NOMO-1 (cell line): ENCODE measurements at regions not wholly inside any gene's neighbourhood (a gene's known extent, or its start where the extent isn't known, plus 50 kb on each side); places are given as distances from the start of the nearest gene placed in this dataset.
"Not testable (repeated sequence)": the region's sequence is repeated elsewhere in the genome, so short reads cannot be mapped to it uniquely, and the experiment has no call there.

Source experiments
- DNase-seq, 2 experiments: peaks; one replicate each; lab custom pipeline; 2025; ENCODE audit not compliant: unreplicated experiment in 2 of 2; lab: John Stamatoyannopoulos, UW

DNA sequence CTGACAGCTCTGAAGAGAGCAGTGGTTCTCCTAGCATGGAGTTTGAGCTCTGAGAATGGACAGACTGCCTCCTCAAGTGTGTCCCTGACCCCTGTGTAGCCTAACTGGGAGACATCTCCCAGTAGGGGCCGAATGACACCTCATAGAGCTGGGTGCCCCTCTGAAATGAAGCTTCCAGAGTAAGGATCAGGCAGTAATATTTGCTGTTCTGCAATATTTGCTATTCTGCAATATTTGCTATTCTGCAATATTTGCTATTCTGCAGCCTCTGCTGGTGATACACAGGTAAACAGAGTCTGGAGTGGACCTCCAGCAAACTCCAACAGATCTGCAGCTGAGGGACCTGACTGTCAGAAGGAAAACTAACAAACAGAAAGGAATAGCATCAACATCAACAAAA, 105.5 kb downstream of the BUD13 start:
- DNase-seq: not testable (repeated sequence)

DNA sequence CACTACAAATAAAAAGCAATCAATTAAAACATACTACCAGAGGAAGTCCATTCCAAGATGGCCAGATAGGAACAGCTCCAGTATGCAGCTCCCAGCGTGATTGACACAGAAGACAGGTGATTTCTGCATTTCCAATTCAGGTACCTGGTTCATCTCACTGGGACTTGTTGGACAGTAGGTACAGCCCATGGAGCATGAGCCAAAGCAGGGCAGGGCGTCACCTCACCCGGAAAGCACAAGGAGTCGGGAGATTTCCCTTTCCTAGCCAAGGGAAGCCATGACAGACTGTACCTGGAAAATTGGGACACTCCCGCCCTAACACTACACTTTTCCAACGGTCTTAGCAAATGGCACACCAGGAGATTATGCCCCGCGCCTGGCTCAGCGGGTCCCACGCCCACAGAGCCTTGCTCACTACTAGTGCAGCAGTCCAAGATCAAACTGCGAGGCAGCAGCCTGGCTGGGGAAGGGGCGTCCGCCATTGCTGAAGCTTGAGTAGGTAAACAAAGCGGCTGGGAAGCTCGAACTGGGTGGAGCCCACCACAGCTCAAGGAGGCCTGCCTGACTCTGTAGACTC, 106.0 kb downstream of the BUD13 start:
- not testable (repeated sequence) for DNase-seq

DNA sequence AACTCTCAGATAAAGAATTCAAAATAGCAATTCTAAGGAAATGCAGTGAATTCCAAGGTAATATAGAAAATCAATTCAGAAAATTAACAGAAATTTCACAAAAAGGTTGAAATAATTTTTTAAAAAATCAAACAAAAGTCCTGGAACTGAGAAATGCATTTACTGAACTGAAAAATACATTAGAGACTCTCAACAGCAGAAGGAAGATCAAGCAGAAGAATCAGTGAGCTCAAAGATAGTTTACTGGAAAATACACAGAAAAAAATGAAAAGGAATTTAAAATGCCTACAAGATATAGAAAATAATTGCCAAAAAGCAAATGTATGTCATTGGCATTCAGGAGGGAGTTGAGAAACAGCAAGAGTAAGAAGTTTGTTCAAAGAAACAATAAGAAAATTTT, 107.3 kb downstream of the BUD13 start:
- no peak for DNase-seq

DNA sequence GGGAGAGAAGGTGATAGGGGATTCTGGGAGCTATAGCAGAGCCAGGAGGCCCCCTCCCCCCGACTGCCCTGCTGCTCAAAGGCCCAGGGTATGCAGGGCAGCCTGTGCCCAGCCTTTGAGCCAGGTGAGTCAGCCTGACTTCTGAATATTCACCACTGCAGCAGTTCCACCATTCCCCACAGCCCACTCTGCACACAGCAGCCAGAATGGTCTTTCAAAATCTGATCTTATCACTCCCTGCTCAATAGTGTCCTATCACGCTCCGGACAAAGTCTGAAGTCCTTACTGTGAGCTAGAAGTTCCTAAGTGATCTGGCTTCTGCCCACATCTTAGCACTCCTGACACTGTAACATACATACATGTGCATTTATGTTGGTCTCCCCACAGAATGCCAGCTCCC, 111.7 kb downstream of the BUD13 start:
- DNase-seq: no peak

DNA sequence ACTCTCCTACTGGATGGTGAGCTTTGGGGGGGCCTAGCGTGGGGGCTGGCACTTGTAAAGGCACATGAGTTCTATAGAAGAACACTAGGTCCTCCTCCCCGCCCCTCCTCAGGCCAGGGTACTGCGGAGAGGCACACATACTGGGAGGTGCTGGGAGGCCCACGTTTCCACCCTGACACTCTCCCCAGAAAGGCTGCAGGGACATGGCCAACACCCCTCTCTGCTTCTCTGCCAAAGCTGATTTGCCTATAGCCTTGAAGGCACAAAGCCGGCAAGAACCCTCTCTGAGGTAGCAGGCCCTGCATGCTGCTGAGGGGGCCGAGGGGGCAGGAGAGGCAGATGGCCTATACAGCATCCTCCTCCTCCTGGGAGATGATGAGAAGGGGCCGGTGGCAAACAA, 112.8 kb downstream of the BUD13 start:
- DNase-seq: no peak

DNA sequence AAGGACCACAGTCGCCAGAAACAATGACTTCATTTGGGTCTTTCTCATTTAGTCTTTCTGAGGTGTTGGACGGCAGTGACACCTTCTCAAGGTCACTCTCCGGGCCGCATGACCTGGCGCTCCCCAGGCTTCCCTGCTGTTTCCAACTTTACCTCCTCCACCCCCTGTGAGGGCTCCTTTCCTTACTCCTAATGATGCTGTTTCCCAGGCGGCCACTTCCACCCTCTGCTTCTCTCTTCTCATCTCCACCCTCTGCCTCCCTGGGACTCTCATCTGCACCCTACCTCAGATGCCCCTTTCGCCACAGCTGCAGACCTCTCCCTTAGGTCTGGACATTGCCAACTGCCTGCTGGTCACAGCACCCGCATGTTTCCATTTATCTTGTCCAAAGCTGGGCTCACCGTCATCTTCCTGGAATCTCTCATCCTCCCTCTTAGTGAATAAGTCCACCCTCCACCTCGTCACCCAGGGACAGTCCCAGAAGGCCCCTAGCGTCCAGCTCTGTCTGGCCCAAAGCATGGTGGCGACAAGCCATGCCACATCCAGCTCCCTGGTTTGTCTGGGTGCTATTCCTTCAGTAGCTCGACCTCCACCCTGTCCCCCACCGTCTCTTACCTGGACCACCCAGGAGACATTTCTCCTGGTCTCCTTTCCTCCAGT, 113.8 kb downstream of the BUD13 start:
- DNase-seq: no peak

DNA sequence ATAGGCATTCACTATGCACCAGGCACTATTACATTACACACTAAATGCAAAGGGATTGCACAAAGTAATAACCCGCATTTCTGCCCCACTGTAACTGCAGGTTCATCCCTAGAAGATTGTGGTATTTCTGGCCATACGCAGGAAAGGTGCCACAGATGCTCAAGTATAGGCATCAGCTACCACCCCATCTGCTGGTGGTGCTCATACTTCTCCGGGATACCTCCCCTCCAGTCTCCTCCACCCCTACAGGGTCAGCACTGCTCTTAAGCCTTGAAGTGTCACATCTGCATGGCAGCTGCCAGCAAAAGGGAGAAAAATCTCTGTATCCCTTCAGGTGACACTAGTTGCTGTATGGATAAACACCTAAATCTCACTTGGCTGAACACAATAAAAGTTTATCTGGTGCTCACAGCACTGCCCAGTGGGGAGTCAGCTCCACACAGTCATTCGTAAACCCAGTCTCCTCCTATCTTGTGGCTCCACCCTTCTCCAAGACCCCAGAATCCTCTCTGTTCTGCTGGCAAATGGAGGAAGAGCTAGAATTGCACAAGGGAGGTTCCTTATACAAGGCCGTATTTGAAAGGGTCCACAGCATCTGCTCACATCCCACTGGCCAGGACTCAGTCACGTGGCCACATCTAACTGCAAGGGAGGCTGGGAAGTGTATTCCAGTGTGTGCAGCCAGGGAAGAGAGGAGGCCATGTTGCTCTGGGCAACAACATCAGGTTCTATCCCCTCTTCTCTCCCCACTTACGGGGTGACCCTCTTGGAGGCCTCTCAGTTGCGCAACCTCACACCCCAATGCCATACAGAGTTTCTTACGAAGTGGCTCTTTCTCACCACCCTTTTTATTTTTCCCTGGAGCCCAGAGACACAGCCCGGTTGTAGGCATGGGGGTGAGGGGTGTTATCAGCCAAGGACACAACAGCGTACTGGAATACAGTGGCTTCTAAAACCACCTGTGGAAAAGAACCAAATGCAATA, 114.7 kb downstream of the BUD13 start:
- no peak for DNase-seq

DNA sequence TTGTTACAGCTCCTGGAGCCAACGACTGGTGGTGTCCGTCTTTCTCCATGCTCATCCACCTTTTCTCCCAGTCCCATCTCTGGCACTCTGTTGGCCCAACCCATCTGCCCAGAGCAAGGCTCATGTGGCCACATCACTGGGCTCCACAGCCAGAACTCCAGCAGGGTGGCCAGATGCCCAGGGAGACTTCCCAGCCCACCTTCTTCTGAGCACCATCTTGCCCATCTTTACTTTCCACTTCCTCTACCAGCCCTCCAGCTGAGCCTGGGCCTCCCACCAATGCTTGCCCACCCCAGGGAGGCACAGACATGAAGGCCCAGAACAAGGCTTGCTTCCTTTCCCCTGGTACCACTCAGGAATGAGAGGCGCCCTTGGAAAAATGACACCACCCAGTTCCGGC, 116.8 kb downstream of the BUD13 start:
- DNase-seq: no peak

DNA sequence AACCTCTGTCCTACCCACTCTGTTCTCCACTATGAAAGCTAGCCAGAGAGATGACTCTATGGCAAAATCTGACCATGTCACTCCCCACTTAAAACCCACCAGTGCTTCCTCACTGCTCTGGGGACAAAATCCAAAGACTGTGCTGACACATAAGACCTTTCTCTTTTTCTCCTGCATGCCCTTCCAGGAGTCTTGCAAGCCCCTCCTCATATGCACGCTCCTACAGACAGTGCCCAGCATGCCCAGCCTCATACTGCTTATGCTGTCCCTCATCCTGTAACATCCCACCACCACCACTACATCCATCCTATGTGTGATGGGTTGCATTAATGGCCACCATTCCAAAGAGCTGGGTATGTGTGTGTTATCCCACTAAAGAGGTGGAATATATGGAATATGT, 118.3 kb downstream of the BUD13 start:
- DNase-seq: no peak

DNA sequence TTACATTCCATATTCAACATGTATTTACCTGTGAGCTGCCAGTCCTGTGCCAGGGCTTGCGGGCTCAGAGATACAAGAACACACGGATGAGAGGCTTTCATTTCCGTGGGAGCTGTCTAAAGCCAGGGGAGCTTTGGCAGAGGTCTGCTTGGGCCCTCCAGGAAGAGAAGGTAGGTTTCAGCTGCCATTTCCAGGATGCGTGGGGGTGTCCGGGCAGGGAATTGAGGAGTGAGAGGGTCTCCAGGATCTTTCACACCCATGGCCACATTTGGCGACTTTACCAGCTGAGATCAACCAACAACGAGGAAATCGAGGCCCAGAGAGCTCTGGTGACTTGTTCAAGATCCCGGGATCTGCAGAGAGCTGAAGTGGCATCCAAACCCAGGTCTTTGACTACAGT, 119.6 kb downstream of the BUD13 start:
- no peak for DNase-seq

DNA sequence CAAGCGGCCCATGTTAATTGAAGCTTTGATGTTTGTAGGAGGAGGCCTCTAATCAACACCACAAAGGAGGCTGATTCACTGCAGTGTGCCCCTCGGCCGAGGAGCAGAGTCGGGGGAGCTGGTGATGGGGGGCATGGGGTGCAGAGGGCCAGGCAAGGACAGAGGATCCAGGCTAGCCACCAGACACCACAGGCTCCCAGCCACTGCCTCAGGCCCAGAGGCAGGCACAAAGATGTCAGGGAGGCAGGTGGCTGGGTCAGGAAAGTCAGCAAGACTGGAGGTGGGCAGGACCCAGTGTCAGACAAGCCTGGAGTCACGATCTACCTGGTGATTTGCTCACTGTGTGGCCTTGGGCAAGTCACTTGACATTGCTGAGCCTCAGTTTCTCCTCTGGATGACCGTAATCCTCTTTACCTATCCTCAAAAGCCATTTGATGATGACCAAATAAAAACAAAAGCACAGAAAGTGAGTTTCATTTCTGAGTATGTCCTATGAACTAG, 121.0 kb downstream of the BUD13 start:
- DNase-seq: no peak

DNA sequence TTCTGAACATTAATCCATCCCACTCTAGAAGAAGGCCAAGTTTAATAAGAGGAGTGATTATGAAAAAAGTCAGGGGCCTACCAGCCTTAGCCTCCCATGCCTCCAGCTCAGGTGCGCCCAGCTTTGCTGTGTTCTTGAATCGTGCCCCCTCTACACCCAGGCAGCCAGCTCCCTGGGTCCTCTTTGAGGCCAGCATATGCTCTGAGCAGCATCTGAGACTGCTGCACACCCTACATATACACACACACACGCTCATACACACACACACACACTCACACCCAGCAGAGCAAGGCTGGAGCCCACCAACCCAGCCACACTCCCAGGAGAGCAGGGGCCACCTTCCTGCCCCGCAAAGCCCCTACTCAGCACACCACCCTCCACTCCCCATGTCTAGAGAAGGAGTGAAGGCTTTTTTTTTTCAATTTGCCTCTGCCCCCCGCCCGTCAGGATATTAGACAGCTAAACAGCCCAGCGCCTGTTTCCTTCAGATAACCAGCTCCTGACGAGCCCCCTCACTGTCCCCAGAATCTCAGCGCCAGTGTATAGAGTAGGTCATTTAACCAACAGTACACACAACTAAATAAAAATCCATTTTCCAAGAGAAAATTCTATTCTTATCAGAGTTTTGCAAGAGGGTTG, 121.6 kb downstream of the BUD13 start:
- no peak for DNase-seq

DNA sequence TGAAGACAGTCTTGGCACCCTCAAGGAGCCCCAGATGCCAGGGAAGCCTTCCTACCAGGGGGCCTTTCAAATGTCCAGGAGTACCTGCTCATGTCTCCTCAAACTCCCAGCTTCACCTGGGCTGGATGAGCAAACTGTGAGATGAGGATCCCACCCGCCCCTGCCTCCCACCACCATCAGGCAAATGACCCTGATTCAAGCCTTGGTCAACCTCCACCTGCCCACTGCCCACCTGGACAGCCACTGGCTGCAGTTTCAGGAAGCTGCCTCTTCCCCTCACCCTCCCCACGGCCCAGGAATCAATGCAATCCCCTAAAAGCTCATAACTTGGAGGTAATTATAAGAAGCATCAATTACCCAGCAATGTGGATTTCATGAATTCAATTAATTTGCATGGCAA, 122.7 kb downstream of the BUD13 start:
- no peak for DNase-seq

DNA sequence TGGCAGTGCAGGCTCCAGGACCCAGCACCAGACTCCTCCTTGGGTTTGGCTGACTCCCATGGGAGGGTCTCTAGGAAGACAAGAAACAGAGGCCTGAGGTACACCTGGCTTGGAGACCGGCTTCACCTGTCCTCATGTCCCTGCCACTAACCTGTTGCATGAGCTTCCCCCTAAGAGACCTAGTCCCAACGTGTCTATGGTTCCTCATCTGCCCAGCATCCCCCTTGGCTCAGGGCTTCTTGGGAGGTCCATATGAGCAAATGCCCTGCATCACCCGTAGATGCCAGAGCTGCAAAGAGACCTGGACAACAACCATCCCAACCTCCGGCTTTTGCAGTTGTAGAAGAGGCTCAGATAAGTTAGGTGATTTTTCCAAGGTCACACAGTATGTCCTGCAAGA, 123.5 kb downstream of the BUD13 start:
- DNase-seq: no peak

DNA sequence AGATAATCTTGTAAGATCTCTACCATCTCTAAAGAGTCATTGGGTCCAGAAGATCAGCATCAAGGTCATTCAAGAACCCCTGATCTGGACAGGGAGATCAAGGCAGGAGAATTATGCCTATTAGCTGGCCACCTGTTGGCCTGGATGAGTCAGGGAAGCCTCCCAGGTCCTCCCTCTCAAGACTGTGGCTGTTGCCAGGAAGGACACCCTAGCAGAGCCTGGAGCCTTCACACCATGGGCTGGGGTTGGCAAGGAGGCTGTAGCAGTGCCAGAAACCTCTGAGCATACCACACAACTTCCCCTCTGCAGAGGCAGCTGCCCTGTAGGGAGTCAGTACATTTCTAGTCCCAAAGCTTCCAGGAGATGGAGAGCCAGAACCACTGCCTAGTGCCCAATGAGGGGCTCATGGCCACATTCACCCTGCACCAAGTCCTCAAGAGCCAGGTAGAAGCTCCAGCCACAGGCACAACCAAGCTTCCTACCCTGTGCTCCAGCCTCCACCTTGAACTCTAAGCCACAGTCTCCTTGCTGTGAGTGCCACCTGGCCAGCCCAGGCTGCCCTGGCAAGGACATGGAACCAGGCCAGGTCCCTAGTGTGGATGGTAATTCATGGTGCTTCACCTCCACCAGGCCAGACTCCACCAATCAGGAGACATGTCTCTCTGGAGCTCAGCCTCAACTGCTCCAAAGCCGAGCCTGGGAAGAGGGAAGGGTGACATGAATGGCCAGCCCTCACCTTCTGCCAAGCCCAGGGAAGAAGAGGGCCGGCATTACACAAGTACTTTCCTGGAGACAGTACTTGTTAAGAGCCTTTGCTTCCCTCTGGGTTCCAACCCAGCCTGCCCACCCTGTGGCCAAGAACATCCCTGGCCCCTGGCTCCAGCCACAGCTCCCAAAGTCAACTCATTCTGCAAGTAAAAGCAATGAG, 124.3 kb downstream of the BUD13 start:
- DNase-seq: no peak

DNA sequence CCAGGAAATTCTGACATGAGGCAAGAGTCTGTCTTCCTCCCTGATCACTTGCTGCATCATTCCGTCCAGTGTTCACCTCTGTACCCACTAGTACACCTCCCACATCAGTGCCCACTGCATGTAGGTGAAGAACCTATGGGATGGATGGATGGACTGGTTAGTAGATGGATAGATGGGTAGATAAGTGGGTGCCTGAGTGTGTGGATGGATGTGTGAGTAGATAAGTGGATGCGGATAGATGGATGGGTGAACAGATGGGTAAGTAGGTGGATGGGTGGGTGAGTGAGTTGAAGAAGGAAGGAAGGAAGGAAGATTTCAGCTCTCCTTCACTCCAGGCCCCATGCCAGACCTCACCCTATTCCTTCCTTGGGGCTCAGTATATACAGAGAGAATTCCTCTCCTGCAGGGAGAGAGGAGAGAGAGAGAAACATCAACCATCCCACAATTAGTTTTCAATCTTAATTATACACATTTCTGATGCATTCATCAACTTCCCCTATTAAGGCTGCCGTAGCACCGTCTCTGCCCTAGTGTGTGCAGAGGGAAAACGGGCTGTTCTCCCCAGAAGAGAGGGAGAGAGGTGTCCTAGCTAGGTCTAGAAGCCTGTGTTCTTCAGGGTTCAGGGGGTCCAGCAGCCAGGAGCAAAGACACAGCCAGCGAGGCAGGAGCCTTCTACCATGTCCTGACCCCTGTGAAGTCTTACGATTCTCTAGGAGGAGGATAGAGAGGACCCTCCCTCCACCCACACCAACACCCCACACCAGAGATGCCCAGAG, 125.3 kb downstream of the BUD13 start:
- no peak for DNase-seq

DNA sequence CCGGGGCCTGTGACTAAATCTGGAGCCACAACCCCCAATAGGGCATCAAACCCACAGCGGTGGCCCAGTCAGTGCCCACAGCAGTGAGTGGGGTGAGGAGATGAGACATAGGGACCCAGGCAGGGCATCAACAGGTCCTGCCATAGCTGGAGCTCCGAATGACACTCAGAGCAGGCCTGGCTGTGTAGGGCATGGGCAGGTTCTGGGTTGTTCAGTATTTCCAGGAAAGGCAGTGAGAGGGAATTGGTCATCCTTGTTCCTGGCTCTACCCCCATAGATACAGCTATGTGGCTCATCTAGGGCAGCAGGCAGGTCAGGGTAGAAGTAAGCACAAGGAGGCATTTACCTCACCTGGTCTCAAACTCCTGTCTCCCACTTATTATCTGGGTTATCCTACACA, 126.6 kb downstream of the BUD13 start:
- DNase-seq: no peak

DNA sequence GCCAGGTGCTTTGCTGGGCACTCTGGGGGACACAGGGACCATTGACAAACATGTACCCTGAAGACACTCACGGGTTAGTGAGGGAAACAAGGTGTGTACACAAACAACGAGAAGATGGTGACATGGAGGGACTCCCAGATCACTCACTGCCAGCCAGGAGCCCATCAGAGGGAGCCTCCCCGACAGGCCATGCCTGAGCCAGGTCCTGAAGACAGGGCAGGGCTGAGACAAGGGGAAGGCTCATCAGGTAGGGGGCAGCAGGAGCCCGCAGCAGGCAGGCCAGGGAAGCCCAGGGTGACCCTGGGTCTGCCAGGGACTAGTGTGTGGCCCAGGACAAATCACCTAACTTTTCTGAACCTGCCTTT, 127.9 kb downstream of the BUD13 start:
- no peak for DNase-seq

DNA sequence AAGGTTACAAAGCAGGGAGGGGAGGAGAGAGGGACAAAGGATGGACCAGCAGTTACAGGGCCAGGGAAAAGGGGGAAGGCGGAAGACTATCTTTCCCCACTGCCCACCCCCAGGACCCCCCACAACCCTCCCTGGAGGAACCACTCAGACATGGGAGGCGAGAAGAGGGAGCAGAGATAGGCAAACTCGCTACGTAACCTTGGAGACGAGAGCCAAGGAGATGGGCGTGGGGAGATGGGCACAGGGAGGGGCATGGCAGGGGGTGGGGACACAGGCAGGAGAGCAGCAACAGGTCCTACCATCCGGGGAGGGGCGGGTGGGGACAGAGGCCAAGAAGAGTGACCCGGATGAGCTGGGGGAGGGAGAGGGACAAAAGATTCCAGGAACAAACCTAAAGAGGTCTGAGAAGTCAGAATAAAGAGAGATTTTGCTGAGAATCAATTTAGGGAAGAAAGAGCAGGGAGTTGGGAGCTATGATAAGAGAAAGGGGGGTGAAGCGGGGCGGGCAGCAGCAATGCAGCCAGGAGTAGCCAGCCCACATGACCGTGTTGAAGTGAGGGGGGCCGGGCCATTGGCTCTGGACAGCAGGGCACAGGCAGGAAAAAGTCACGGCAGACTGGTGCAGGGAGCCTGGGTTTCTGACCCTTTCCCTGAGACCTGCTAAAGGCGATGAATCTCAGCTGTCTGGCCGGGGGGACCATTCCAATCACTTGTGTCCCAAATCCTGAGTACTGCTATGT, 128.4 kb downstream of the BUD13 start:
- no peak for DNase-seq
